H1 (cell line): ENCODE measurements at regions not wholly inside any gene's neighbourhood (a gene's known extent, or its start where the extent isn't known, plus 50 kb on each side); places are given as distances from the start of the nearest gene placed in this dataset.

Source experiments
- CTCF ChIA-PET: fragments of 300-600 bp; sonication (Branson Sonifier 250); formaldehyde crosslinking; loops from one replicate; lab custom pipeline; 2021; ENCODE audit not compliant: partially characterized antibody; lab: Charles Lee
- POLR2A ChIA-PET: fragments of 300-600 bp; sonication (Branson Sonifier 250); formaldehyde crosslinking; loops from one replicate; lab custom pipeline; 2021; ENCODE audit warnings: inconsistent platforms; ENCODE audit not compliant: partially characterized antibody; lab: Charles Lee
- DNase-seq, 2 experiments: peaks; one replicate each; pipeline versions ENCODE4 v3.0.0 to v3.0.0-alpha.2; 2010 to 2022; ENCODE audit warnings: low spot score in 2 of 2, low read depth in 1 of 2, mixed read lengths in 1 of 2
- FAIRE-seq: peaks from 2 replicates; lab custom pipeline; 2011; peaks lifted over from hg19 to GRCh38; lab: Jason Lieb, UNC
- H2AFZ ChIP-seq: 2 replicates; pipeline ENCODE4 v1.8.1; 2012; ENCODE audit warnings: low read length, inconsistent platforms
- H2AK5ac ChIP-seq: 2 replicates; pipeline ENCODE4 v1.6.1; 2013; ENCODE audit warnings: low read depth, low read length
- H2BK120ac ChIP-seq: replicated peaks from 2 replicates; pipeline ENCODE3; 2013; ENCODE audit warnings: low read depth, low read length, inconsistent platforms
- H2BK12ac ChIP-seq: 2 replicates; pipeline ENCODE4 v1.6.1; 2013; ENCODE audit warnings: low read depth, low read length
- H2BK15ac ChIP-seq: 2 replicates; pipeline ENCODE4 v1.6.1; 2013; ENCODE audit warnings: low read length
- H2BK20ac ChIP-seq: 2 replicates; pipeline ENCODE4 v1.6.1; 2013; ENCODE audit warnings: low read length
- H2BK5ac ChIP-seq: 2 replicates; pipeline ENCODE4 v1.6.1; 2013; ENCODE audit warnings: low read depth, low read length
- H3K14ac ChIP-seq: 2 replicates; pipeline ENCODE4 v1.6.1; 2013; ENCODE audit warnings: inconsistent platforms; ENCODE audit not compliant: insufficient read length
- H3K18ac ChIP-seq: 2 replicates; pipeline ENCODE4 v1.6.1; 2013; ENCODE audit warnings: low read length; ENCODE audit errors: extremely low read depth
- H3K23ac ChIP-seq: 2 replicates; pipeline ENCODE4 v1.6.1; 2013; ENCODE audit warnings: inconsistent platforms; ENCODE audit not compliant: insufficient read length
- H3K23me2 ChIP-seq: 2 replicates; pipeline ENCODE4 v1.6.1; 2013; ENCODE audit warnings: low read depth, low read length
- H3K27ac ChIP-seq: 2 replicates; pipeline ENCODE4 v1.6.1; 2011; ENCODE audit warnings: low read depth, low read length, inconsistent platforms
- H3K27me3 ChIP-seq, 4 experiments: replicated peaks in 1 of 4; 1 replicate in 1 of 4; 2 replicates in 3 of 4; pipeline versions ENCODE4 v1.6.1 to v1.8.1; 2011 to 2013; ENCODE audit warnings: low read length in 3 of 4, mild to moderate bottlenecking in 3 of 4, inconsistent platforms in 2 of 4, mixed read lengths in 2 of 4, moderate library complexity in 1 of 4; ENCODE audit not compliant: control insufficient read depth in 3 of 4, insufficient read depth in 3 of 4; ENCODE audit errors: extremely low read depth in 1 of 4
- H3K36me3 ChIP-seq, 4 experiments: 2 replicates each; pipeline versions ENCODE4 v1.6.1 to v1.8.1; 2011 to 2013; ENCODE audit warnings: mild to moderate bottlenecking in 4 of 4, low read length in 3 of 4, moderate library complexity in 2 of 4, control low read depth in 1 of 4, inconsistent platforms in 1 of 4; ENCODE audit not compliant: insufficient read depth in 4 of 4, control insufficient read depth in 2 of 4
- H3K4ac ChIP-seq: replicated peaks from 2 replicates; pipeline ENCODE3; 2013; ENCODE audit warnings: low read length, low read depth, mixed read lengths, inconsistent platforms; ENCODE audit not compliant: insufficient read length
- H3K4me1 ChIP-seq, 4 experiments: replicated peaks in 1 of 4; 1 replicate in 1 of 4; 2 replicates in 3 of 4; pipeline versions ENCODE4 v1.6.1 to v1.8.1; 2011 to 2013; ENCODE audit warnings: low read length in 3 of 4, inconsistent platforms in 2 of 4, mixed read lengths in 1 of 4; ENCODE audit not compliant: insufficient read depth in 4 of 4, control insufficient read depth in 3 of 4
- H3K4me2 ChIP-seq, 2 experiments: 2 replicates each; pipeline versions ENCODE4 v1.6.1 to v1.8.1; 2011 to 2013; ENCODE audit warnings: low read depth in 2 of 2, low read length in 2 of 2, control low read depth in 1 of 2, inconsistent platforms in 1 of 2, mild to moderate bottlenecking in 1 of 2; ENCODE audit not compliant: insufficient read depth in 1 of 2
- H3K4me3 ChIP-seq, 4 experiments: fragments of 200-600, 300-600 bp in 1 of 4; sonication (generic), shearing (Covaris generic), sonication (Bioruptor Twin) in 1 of 4; 2 replicates each; pipeline versions ENCODE4 v1.5.1 to v1.8.1; 2011 to 2016; ENCODE audit warnings: low read length in 4 of 4, low read depth in 3 of 4, control low read depth in 2 of 4, inconsistent platforms in 2 of 4, mild to moderate bottlenecking in 2 of 4, mixed read lengths in 1 of 4, moderate library complexity in 1 of 4; ENCODE audit not compliant: insufficient read depth in 2 of 4; ENCODE audit errors: extremely low read depth in 1 of 4
- H3K56ac ChIP-seq: replicated peaks from 2 replicates; pipeline ENCODE3; 2013; ENCODE audit warnings: low read depth, mild to moderate bottlenecking, mixed read lengths, low read length, inconsistent platforms; ENCODE audit not compliant: insufficient read length
- H3K79me1 ChIP-seq: 2 replicates; pipeline ENCODE4 v1.6.1; 2013; ENCODE audit warnings: low read depth, low read length, control low read depth
- H3K79me2 ChIP-seq, 2 experiments: 2 replicates each; pipeline versions ENCODE4 v1.6.1 to v1.8.1; 2012 to 2013; ENCODE audit warnings: low read length in 2 of 2, mild to moderate bottlenecking in 2 of 2, inconsistent platforms in 1 of 2; ENCODE audit not compliant: insufficient read depth in 2 of 2, control insufficient read depth in 1 of 2
- H3K9ac ChIP-seq, 4 experiments: replicated peaks in 1 of 4; 1 replicate in 1 of 4; 2 replicates in 3 of 4; pipeline versions ENCODE4 v1.6.1 to v1.8.1; 2011 to 2013; ENCODE audit warnings: low read depth in 3 of 4, low read length in 3 of 4, control low read depth in 2 of 4, mild to moderate bottlenecking in 2 of 4, moderate library complexity in 2 of 4, inconsistent platforms in 1 of 4; ENCODE audit errors: extremely low read depth in 1 of 4
- H3K9me3 ChIP-seq, 2 experiments: 2 replicates each; pipeline versions ENCODE4 v1.6.1 to v1.8.1; 2012 to 2013; ENCODE audit warnings: mild to moderate bottlenecking in 2 of 2, moderate library complexity in 2 of 2, control low read depth in 1 of 2, inconsistent platforms in 1 of 2, low read depth in 1 of 2, low read length in 1 of 2, mixed read lengths in 1 of 2; ENCODE audit not compliant: insufficient read depth in 2 of 2
- H4K20me1 ChIP-seq, 2 experiments: replicated peaks in 1 of 2; 2 replicates each; pipeline versions ENCODE3 to v1.8.1; 2011 to 2013; ENCODE audit warnings: inconsistent platforms in 2 of 2, low read length in 2 of 2, mild to moderate bottlenecking in 1 of 2; ENCODE audit not compliant: insufficient read depth in 2 of 2, control insufficient read depth in 1 of 2
- H4K5ac ChIP-seq: 2 replicates; pipeline ENCODE4 v1.6.1; 2013; ENCODE audit warnings: low read length, low read depth, mixed read lengths, inconsistent platforms; ENCODE audit not compliant: insufficient read length
- H4K8ac ChIP-seq: 2 replicates; pipeline ENCODE4 v1.8.0; 2013; ENCODE audit warnings: mild to moderate bottlenecking, moderate library complexity, low read length, inconsistent platforms; ENCODE audit not compliant: insufficient read depth; ENCODE audit errors: extremely low read depth
- H4K91ac ChIP-seq: replicated peaks from 2 replicates; pipeline ENCODE3; 2013; ENCODE audit warnings: low read length, mixed read lengths, inconsistent platforms; ENCODE audit not compliant: insufficient read length
- BCL11A ChIP-seq, 2 experiments: IDR thresholded peaks; one replicate each; pipeline ENCODE4 v1.6.1; 2011; ENCODE audit warnings: low read depth in 2 of 2, low read length in 2 of 2, mild to moderate bottlenecking in 2 of 2
- BRCA1 ChIP-seq: IDR thresholded peaks from 2 replicates; pipeline ENCODE4 v1.6.1; 2012; ENCODE audit warnings: low read depth, low read length, improper control_type of control experiment
- GABPA ChIP-seq: IDR thresholded peaks from 2 replicates; pipeline ENCODE4 v1.6.1; 2011; ENCODE audit warnings: mild to moderate bottlenecking, low read length, moderate library complexity, borderline replicate concordance; ENCODE audit not compliant: insufficient read depth
- KDM5A ChIP-seq: fragments of 200-600 bp; IDR thresholded peaks from 2 replicates; pipeline ENCODE4 v1.7.1; 2012; ENCODE audit warnings: mild to moderate bottlenecking, low read length, inconsistent platforms, mixed read lengths
- SIRT6 ChIP-seq: IDR thresholded peaks from one replicate; pipeline ENCODE4 v1.7.1; 2012; ENCODE audit warnings: low read length, inconsistent platforms
- TBP ChIP-seq: IDR thresholded peaks from 2 replicates; pipeline ENCODE4 v1.6.1; 2011; ENCODE audit warnings: low read depth, low read length, improper control_type of control experiment
- TEAD4 ChIP-seq: IDR thresholded peaks from 2 replicates; pipeline ENCODE4 v1.6.1; 2012; ENCODE audit warnings: low read depth, low read length, inconsistent platforms, mixed read lengths
- WGBS, 2 experiments: shearing (Covaris generic) in 1 of 2; methylation state at CpG; one replicate each; pipeline versions ENCODE4 v1.1.6 to v1.1.7; 2013 to 2015; ENCODE audit warnings: low lambda C conversion rate in 2 of 2, mixed read lengths in 2 of 2, inconsistent platforms in 1 of 2, low coverage in 1 of 2, missing lambda C conversion rate in 1 of 2; ENCODE audit not compliant: insufficient replicate concordance in 2 of 2, insufficient coverage in 1 of 2, insufficient read length in 1 of 2; ENCODE audit errors: extremely low coverage in 1 of 2, missing lambda C conversion rate in 1 of 2; 5-methylcytosine and 5-hydroxymethylcytosine counted together
- TF ChIP-seq, protein P1 (sequence below), 3 experiments: IDR thresholded peaks; 1 replicate in 2 of 3; 2 replicates in 1 of 3; pipeline versions ENCODE4 v1.5.1 to v1.6.1; 2011; ENCODE audit warnings: low read length in 3 of 3, mild to moderate bottlenecking in 3 of 3, inconsistent platforms in 2 of 3, low read depth in 1 of 3, moderate library complexity in 1 of 3; ENCODE audit not compliant: insufficient read depth in 1 of 3; ENCODE audit errors: control extremely low read depth in 1 of 3
- TF ChIP-seq, protein P2 (sequence below): IDR thresholded peaks from 2 replicates; pipeline ENCODE4 v1.6.1; 2012; ENCODE audit warnings: low read length, inconsistent platforms
- TF ChIP-seq, protein P3 (sequence below): IDR thresholded peaks from 2 replicates; pipeline ENCODE4 v1.6.1; 2011; ENCODE audit warnings: low read depth, mild to moderate bottlenecking, low read length; ENCODE audit not compliant: insufficient read depth

DNA sequence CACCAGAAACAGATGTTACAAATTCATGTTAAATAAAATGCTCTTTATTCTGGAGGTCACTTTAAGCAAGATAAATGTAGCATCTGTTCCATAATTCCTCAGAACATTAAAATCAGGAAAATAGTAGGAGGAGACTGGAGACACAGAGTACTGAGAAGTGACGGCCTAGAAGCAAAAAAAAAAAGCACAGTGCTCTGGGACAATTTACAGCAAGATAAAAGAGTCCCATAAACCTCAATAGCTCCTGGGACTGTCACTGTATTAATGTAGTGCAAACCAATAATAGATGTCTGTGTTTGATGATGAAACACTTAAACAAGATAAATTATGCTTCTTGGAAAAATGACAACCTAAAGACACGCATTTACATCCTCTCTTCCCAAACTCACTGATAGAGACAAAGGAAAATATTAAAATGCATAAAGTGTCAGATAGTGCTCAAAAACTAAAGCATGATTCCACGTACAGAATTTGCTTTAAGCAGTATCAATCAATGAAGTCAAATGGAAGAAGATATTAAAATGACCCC is 338.8 kb upstream of the REG3G start:
- Histone ChIP-seq H2AFZ (no peak overlapping the region), H2BK120ac (no peak overlapping the region), H3K27ac (no peak overlapping the region), H3K4me1 (no peaks in the 10 kb centered on the region), H3K4me2 (no peak overlapping the region), H3K4me3 (no peak overlapping the region), H2AK5ac (no peak overlapping the region), H4K20me1 (no peaks in the 10 kb centered on the region), H2BK12ac (no peak overlapping the region), H3K56ac (no peak overlapping the region), H3K9ac (no peak overlapping the region), H2BK20ac (no peak overlapping the region), H2BK5ac (no peak overlapping the region), H3K79me1 (no peaks in the 10 kb centered on the region), H4K5ac (no peak overlapping the region), H3K4ac (no peak overlapping the region), H3K18ac (no peak overlapping the region), H3K27me3 (no peaks in the 10 kb centered on the region), H4K8ac (no peak overlapping the region), H4K91ac (no peak overlapping the region), H3K79me2 (no peaks in the 10 kb centered on the region), H3K9me3 (no peaks in the 10 kb centered on the region), H3K23me2 (no peaks in the 10 kb centered on the region), H3K36me3 (no peaks in the 10 kb centered on the region), H2BK15ac (no peak overlapping the region), H3K14ac (no peak overlapping the region), H3K23ac (no peak overlapping the region)
- DNase-seq (no peak), FAIRE-seq (no peak)
- CTCF ChIA-PET, result interaction anchor here (1.3 kb wide), 1 partner anchor 14 kb away, joined by 3 read pairs; no protein-coding TSS in a partner anchor
- POLR2A ChIA-PET, result no interaction called here
- 93% methylated on average over 3 of the region's 3 CpGs; no CpG with 5 or more reads in 1 of the 2 experiments for WGBS, 2 experiments
- TF ChIP-seq BCL11A (IDR thresholded peaks at IDR 0.05; ENCODE audit: low read depth in 2 of 2, low read length in 2 of 2) (no peak), TEAD4 (no peak), KDM5A (no peak), SIRT6 (no peak), BRCA1 (no peak), TBP (no peak), GABPA (no peak)
- TF ChIP-seq, protein P1, sequence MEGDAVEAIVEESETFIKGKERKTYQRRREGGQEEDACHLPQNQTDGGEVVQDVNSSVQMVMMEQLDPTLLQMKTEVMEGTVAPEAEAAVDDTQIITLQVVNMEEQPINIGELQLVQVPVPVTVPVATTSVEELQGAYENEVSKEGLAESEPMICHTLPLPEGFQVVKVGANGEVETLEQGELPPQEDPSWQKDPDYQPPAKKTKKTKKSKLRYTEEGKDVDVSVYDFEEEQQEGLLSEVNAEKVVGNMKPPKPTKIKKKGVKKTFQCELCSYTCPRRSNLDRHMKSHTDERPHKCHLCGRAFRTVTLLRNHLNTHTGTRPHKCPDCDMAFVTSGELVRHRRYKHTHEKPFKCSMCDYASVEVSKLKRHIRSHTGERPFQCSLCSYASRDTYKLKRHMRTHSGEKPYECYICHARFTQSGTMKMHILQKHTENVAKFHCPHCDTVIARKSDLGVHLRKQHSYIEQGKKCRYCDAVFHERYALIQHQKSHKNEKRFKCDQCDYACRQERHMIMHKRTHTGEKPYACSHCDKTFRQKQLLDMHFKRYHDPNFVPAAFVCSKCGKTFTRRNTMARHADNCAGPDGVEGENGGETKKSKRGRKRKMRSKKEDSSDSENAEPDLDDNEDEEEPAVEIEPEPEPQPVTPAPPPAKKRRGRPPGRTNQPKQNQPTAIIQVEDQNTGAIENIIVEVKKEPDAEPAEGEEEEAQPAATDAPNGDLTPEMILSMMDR (IDR thresholded peaks at IDR 0.05; ENCODE audit: control extremely low read depth in 1 of 3, insufficient read depth in 1 of 3, low read depth in 1 of 3, low read length in 3 of 3), result no peak
- TF ChIP-seq, protein P2, sequence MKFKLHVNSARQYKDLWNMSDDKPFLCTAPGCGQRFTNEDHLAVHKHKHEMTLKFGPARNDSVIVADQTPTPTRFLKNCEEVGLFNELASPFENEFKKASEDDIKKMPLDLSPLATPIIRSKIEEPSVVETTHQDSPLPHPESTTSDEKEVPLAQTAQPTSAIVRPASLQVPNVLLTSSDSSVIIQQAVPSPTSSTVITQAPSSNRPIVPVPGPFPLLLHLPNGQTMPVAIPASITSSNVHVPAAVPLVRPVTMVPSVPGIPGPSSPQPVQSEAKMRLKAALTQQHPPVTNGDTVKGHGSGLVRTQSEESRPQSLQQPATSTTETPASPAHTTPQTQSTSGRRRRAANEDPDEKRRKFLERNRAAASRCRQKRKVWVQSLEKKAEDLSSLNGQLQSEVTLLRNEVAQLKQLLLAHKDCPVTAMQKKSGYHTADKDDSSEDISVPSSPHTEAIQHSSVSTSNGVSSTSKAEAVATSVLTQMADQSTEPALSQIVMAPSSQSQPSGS, result no peak
- TF ChIP-seq, protein P3, sequence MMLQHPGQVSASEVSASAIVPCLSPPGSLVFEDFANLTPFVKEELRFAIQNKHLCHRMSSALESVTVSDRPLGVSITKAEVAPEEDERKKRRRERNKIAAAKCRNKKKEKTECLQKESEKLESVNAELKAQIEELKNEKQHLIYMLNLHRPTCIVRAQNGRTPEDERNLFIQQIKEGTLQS, result no peak
